Middle frontal gyrus (tissue), 1 donor: ENCODE measurements at regions not wholly inside any gene's neighbourhood (a gene's known extent, or its start where the extent isn't known, plus 50 kb on each side); places are given as distances from the start of the nearest gene placed in this dataset.
"Not testable (repeated sequence)": the region's sequence is repeated elsewhere in the genome, so short reads cannot be mapped to it uniquely, and the experiment has no call there.

Experiments
- DNase-seq: peaks from one replicate; pipeline ENCODE4 v3.0.0-alpha.2; 2015; ENCODE audit warnings: low spot score; ENCODE audit errors: extremely low spot score

DNA sequence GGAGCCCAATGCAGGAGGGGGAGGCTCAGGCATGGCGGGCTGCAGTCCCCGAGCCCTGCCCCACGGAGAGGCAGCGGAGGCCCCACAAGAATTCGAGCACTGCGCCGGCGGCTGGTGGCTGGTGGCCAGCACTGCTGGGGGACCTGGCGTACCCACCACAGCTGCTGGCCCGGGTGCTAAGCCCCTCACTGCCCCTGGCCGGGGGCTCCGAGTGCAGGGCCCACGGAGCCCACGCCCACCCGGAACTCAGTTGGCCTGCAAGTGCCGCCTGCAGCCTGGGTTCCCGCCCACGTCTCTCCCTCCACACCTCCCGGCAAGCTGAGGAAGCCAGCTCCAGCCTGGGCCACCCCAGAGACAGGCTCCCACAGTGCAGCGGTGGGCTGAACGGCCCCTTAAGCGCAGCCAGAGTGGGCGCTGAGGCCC is 780.3 kb downstream of the DTWD2 start:
- DNase-seq, result no peak

GRCh38 chr5:118199801-118200200 is 788.5 kb downstream of the DTWD2 start:
- DNase-seq, result no peak

DNA sequence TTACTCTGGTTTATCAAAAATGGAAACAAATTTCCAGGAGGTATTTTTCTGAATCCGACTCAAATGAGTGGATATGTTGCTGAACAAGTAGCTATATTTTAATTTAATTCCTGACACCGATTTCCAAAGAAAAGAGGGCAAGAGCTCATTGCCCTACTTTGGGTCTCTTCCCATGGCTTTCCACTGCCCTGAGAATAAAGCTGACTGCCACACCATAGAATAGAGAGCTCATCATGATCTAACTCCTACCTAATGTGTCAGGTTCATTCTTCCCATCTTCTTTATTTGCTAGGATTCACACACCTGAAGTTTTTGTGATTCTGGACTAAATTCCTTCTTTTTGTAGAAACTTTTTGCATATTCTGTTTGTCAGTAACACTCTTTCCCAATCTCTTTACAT is 792.1 kb downstream of the DTWD2 start:
- no peak for DNase-seq

GRCh38 chr5:118195211-118195610 is 793.1 kb downstream of the DTWD2 start:
- no peak for DNase-seq

- DNase-seq, result no peak
Measured at GRCh38 chr5:118193194-118193905, 795.0 kb downstream of the DTWD2 start.

DNA sequence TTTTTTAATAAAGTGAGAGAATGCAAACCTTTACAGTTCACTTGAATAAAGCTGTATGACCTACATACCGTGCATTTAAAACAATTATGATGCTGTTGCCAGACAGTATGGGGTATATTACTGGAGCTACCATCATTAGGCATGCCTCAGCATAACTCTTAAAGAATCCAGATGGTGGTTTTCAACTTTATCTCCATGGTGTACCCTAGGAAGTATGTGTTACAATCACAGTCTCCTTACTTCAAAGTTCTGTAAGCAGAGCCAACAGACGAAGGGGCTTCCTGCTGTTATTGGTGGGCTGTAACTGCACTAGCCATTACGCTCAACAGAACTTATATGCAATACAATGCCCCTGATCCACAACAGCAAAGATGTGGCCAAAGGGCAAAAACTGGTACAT is 803.3 kb downstream of the DTWD2 start:
- DNase-seq, result no peak

DNA sequence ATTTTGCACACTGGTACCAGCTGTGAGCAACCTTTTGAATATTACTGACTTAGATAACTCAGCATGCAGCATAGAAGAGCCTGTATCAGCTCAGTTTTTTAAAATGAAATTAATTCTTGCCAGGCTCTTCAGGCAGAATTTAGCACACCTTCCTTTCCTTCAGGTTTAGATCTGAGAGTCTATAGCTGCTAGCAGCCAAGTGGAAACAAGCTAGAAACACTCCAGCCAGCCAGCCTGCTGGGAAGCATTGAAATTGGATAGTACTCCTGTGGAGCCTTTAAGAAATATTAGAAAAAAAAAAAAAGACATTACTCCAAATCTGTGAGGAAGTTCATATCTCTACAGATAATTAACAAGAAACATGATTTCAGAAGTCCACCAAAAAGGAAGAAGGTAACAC is 812.2 kb downstream of the DTWD2 start:
- no peak for DNase-seq

- no peak for DNase-seq
Measured at GRCh38 chr5:118174671-118175070, 813.7 kb downstream of the DTWD2 start.

DNA sequence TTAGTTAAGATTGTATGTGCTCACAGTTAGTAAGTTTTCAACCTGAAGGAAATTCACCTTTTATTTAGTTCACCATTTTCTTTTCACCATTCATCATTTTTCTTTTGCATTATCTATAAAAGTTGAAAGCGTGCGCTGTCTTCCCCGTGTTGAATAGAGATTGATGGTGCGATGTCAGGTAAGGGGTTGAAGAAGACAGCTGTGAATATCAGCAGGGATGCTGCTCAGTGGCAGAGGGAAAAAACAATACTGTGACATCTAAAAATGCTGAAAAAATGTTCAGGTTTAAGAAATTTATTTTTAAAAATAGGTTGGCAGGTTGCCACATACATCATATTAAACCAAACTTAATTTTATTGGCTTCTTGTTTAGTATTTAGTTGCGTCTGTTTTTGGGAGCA is 815.0 kb downstream of the DTWD2 start:
- no peak for DNase-seq

DNA sequence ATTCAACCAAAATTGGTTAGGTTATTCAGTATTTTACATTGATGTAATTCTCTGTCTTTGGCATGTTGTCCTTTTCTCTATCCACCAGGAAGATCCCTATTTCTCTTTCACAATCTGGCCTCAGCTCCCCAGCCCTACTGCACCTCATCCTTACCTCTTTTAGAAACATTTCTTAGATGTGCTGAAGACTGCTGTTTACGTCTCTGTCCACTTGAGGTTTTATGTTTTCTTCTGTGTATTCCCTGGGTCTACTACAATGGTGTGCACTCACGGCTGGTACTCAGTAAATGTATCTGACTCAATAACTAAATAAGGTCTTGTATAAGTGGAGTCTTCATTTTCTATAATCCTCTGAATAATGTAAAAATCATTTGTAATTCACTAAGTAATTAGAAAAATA is 822.7 kb downstream of the DTWD2 start:
- DNase-seq, result no peak

DNA sequence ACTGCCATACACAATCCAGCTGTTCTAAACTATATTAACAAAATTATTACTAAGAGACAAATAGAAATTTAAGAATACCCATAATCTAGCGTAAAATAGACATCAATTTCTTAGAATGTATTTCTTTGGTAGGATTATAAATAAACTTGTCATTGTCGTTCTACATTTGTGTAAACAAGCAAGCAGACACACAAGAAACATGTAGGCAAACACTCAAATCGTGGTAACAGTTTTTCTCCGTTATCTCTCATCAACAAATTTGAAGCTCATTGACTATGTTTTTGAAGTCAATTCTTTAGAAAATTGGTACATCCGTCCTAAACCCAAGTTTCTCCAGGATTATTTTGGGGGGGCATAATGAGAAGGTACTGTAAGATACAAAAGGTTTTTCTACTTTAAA is 832.2 kb downstream of the DTWD2 start:
- DNase-seq, result no peak

DNA sequence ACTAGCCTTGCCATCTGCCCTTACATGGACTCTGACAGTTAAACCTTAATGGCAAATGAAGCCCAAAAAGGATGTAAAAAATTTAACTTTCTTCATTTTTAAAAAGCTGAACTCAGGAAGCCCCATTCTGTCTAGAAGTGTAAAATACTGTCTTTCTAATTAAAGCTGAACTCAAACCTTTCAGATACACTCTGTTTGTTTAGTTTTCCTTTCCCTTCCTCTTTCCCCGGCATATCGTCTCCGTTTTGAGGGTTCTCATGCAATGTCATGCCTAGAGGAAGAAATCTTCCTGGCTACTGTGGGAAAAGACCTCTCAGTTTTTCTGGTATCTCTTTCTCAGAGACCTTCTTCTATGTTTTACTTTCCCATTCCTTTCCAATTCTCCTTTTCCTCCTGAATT is 841.5 kb downstream of the DTWD2 start:
- DNase-seq, result no peak

DNA sequence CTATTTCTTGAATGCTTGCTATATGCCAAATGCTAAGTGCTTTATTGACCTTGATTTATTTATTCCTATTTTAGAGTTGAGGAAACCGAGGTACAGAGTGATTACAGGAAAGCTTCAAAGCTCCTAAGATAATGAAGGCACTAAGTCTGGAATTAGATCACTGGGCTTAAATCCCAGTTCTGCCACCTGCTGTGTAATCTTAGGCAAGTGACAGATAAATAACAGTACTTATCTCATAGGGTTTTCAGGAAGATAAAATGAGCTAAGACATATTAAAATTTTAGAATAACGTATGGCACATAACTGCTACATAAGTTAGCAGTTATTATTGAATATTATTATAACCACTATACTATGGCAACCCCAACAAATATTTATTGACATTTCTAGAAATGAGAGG is 843.8 kb downstream of the DTWD2 start:
- no peak for DNase-seq

DNA sequence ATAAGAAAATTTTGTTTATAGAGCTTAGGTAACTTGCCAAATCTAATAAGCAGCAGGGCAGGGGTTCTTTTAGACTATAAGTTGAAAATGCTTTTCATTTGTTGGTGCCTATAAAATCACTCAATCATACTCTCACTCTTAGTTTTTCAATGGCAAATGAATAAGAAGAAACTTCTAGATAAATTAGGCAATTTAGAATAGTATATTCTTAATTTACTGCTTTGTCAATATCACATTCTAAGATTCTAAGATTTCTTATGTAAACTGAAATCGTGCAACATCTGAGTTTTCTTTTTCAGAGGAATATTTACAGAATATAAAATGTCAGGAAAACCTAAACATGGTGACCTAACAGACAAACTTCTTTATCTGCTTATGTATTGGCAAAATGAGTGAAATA is 849.0 kb downstream of the DTWD2 start:
- no peak for DNase-seq

- DNase-seq, result no peak
Measured at GRCh38 chr5:118126159-118126558, 862.2 kb downstream of the DTWD2 start.

DNA sequence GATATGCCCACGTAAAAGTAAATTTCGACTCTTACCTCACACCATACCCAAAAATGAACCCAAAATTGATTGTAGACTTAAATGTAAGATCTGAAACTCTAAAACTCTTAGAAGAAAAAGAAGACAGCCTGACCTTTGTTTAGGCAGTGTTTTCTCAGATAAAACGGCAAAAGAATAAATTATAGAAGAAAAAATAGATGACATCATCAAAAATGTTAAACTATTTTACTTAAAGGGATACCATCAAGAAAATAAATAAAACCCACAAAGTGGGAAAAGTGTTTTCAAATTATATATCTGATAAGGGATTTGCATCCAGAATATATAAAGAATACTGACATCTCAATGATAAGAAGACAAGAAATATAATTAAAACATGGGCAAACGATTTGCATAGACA is 862.7 kb downstream of the DTWD2 start:
- DNase-seq, result no peak

DNA sequence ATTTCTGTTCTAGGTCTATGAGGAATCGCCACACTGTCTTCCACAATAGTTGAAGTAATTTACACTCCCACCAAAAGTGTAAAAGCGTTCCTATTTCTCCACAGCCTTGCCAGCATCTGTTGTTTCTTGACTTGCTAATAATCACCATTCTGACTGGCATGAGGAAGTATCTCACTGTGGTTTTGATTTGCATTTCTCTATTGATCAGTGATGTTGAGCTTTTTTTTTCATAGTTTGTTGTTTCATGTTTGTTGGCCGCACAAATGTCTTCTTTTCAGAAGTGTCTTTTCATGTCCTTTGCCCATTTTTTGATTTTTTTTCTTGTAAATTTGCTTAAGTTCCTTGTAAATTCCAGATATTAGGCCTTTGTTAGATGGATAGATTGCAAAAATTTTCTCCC is 867.1 kb downstream of the DTWD2 start:
- DNase-seq, result no peak

DNA sequence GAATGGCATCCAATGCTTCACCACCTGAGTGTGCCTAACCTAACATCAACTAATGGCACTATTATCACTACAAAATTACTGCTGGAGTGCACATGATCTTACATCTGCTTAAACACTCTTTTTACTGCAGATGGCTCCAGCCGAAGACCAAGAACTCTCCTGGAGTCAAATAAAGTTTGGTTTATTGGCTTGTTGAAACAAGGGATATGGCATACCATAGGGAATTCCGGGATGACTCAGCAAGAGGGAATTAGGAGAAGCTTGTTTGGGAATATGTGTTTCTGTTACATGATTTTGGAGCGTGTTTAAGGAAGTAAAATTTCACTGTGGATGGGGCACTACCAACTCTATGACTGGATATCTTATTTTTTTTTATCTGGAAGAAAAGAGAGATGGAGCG is 872.6 kb downstream of the DTWD2 start:
- DNase-seq, result no peak

- no peak for DNase-seq
Measured at GRCh38 chr5:118111956-118112355, 876.4 kb downstream of the DTWD2 start.

- DNase-seq, result not testable (repeated sequence)
Measured at GRCh38 chr5:118107246-118107645, 881.1 kb downstream of the DTWD2 start.

DNA sequence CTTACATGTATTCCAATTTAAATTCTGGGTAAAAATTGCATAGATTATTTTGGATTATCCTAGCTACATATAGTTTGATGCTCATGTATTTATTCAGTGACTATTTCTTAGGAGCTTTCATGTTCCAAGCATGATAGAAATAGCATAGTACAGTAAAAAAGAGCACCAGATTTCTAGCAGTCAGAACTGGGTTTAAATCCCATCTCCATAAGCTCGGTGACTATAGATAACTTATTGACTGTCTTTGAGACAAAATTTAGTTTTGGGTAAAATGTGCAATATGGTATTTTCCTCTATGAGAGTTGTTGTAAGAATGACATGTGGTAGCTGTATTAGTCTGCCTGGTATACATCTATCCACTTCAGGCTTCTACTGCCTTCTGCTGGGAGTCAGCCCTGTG is 889.6 kb downstream of the DTWD2 start:
- no peak for DNase-seq

DNA sequence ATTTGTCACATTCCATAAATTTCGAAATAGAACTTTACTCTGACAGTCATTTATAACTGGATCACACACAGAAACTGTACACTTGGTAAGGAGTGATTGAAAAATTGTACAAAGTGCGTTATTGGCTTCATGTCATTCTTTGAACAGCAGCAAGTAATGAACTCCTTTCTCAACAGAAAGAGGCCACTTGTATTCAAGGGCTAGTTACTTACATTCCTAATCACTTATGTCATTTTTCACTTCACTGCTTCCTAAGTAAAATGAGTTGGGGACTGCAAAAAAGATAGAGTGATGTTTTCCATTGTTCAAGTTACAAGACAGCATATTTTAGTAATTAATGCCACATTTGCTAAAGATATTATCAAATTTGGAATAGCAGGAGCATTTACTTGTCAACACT is 893.2 kb downstream of the DTWD2 start:
- DNase-seq, result no peak

DNA sequence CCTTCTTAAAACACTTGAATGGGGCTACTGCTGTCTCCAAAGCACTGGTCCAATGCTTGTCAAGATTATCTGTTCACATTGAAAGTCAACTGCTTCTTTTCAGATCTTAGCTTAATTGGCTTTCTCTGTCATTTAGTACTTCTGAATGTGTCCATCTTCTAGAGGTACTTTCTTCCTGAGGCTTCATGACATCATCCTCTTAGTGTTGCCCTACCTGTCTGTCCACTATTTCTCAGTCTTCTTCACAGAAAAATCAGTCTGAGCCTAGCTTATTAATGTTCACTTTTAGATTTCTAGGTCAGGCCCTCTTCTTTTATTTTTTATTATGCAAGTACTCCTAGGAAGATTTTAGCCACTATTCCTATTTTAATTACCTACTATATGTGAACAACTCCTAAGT is 899.9 kb downstream of the DTWD2 start:
- no peak for DNase-seq

DNA sequence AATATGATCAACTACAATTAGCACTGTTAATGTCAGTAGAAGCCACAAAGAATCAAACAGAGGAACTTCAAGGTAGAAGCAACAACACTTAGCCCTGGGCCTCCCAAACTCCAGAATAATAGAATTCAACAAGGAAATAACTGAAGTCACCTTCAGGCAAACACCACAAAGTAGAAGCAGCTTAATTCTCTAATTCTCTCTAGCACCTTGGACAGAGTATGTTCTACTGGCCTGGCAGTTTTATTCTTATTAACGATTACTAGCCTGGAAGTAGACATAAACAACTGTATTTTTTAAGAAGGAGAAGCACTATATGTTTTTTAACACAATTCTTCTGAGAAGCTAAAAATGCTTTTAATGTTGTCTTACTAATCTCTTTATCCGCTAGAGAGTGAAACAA is 911.9 kb downstream of the DTWD2 start:
- no peak for DNase-seq
